Suppressor macrophage (primary cell): ENCODE measurements at regions not wholly inside any gene's neighbourhood (a gene's known extent, or its start where the extent isn't known, plus 50 kb on each side); places are given as distances from the start of the nearest gene placed in this dataset.

Experiments used
- DNase-seq, 4 experiments: peaks; one replicate each; pipeline ENCODE4 v3.0.0-alpha.2; 2020 to 2022

DNA sequence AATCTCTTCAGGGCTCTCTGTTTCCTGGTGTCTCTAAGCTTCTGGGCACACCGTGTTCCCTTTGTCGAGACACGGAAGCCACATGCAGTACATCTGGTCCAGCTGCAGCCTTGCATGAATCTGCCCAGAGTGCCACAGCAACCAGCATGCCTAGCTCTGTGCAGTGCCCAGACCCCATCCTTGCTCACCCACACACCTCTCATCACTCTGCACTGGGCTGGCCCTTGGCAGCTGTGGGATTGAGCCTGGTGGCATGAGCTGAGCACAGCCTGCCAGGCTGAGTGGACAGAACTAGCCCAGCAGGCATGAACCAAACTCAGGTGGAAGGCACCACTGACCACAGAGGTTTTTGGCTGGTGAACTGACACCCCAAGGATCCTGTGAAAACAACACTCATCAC is 279.9 kb downstream of the ATXN7L3B start:
- DNase-seq: no peak

DNA sequence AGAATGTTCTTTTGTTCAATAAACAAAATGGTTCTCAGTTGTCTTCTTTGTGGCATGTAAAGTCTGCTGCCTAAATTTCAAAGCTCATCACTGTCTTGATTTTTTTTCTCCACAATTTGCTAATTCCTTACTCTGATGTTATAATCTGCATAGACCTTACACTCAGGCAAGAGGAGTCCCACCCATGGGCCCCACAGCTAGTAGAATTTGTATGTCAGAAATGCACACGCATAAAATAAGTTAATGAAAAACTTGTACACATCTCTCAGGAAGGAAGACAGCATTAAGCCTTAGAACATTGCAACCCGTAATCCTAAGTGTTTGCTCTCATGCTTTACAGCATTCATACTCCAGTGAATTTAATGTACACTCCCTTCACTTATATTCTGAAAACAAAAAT is 280.8 kb downstream of the ATXN7L3B start:
- no peak for DNase-seq

DNA sequence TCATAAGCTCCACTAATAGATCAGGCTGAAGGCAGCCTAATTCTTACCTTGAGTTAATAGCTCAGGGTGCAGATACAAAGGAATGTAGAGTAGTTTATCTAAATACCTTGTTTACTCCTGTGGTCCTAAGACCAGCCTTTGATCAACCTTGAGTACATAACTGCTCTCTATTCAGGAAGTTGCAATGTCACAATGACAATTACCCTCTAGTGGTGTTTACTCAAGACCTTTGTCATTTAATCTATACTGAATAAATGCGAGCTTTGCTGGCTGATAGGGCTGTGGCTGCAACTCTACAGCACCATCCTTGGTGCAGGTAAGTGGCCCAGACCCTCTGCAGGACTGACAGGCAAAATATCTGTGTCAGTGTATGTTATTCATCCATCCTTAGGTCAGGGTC is 282.7 kb downstream of the ATXN7L3B start:
- no peak for DNase-seq

DNA sequence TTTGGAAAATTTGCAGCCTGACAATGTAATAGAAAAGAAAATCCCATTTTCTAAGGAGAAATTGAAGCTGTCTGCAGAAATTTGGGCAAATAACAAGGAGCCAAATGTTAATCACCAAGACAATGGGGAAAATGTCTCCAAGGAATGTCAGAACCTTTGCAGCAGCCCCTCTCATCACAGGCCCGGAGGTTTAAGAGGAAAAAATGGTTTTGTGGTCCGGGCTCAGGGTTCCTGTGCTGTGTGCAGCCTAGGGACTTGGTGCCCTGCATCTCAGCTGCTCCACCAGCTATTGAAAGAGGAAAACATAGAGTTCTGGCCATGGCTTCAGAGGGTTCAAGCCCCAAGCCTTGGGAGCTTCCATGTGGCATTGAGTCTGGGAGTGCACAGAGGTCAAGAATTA is 298.9 kb downstream of the ATXN7L3B start:
- DNase-seq: no peak

DNA sequence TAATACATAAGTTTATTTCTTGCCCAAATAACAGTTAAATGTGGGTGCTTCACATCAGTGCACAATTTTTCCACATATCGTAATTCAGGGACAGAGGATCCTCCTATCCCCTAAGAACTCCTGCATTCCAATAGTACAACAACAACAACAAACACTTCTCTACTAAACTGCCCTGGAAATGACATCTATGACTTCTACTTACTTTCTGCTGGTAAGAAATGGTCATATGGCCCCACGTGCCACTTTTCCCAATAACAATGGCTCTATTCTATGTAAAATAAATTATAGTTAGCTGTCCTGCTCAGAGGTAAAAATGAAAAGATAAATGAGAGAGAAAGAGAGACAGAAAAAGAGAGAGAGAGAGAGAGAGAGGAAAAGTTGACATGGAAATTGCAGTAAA is 308.5 kb downstream of the ATXN7L3B start:
- DNase-seq: no peak

DNA sequence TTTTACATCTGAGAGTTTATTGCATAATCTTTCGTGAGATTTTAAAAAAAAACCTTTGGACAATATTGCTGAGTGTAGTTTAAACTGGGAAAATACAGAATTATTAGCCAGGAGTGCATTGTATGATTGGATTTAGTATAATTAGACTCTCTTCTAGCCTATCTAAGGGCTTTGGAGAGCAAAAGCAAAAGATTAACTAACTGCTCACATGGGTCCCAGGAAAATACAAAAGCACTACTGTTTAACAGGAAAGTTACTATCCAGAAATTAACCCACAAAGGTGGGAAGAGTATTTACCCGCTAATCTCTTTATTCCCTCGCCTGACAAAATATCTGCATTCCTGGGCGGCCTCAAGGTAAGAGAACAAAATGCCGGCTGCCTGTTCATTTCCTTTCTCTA is 309.5 kb downstream of the ATXN7L3B start:
- DNase-seq: no peak

DNA sequence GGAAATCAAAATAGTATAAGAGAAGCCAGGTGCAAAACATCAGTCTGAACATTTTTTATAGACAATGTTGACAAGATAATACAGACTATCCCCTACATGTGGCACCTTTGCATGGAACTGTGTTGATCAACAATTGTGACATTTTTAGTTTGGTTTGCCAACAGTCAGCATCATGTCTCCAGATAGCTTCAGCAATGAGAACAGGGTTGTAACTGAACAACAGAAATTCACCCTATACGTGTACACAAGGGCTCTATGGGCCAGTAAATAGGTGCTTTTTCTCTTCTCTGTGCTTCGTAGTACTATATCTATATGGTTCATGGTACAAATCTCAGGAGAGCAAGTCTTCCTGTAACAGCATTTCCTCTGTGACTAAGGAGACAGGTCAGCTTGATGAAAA is 310.4 kb downstream of the ATXN7L3B start:
- DNase-seq: no peak

DNA sequence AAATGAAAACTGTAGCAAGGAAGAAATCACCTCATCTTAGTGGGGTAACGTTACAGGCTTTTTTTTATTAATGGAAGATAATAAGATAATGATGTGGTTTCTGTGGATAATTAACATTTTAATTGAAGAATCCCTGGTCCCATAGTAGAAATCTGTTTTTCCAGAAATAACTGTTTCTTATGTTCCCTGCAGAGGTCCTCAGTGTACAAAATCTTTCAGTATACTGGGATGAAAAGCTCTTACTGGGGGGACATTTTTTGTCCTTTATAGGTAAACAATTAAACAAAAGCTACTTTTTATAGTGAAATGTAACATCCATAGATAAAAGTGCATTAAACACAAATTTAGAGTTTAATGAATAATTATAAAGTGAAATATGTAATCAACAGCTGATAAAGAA is 312.2 kb downstream of the ATXN7L3B start:
- no peak for DNase-seq

DNA sequence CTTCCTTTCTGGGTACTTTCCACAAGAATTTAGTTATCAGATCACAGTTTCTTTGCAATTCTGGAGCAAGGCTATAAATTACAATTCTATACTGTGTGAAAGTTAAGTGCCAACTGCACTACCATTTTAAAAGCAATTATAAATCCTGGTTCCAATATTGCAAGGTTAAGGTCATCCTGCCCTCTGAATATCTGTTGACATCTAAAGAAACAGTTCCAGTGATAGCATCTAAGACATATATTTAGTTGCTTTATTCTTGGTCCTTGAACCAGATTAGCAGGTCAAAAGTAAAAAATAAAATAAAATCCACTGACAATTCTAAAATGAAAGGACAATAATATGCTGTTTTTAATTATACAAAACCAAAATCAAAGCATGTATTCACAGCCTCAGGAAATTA is 334.2 kb downstream of the ATXN7L3B start:
- no peak for DNase-seq

DNA sequence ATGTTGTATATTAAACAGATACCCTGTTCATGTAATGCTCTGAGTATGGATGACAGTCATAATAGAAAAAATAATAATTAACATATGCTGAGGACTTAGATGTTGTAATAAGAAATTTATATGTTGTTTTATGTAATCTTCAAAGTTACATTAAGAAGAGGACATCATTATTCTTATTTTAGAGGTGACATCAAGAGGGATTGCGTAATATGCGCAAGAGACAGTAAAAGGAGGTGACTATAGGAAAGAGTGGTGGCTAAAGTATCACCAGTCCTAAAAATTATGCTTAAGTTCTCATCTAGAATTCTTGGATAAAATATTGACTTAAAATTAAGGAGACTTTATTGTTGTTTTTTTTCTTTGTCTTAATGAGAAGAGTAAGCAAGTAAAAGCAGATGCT is 323.9 kb downstream of the KCNC2 start:
- no peak for DNase-seq

DNA sequence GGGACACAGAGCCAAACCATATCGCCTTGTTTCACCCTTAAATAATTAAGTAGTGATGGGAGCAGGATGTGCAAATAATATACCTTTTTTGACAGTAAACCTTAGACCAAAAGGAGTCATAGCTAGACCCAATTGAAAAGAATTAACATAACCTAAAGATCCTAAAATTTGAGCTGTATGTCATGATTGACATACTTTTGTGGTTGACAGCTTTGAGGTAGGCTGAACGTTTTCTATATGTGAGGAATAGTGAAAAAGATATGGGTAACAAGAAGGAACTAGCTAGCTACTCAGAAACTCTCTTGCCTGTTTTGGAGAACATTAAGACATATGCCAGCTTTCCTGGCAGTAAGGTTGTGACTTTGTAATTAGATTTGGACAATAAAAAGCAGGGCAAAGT is 320.6 kb downstream of the KCNC2 start:
- no peak for DNase-seq

DNA sequence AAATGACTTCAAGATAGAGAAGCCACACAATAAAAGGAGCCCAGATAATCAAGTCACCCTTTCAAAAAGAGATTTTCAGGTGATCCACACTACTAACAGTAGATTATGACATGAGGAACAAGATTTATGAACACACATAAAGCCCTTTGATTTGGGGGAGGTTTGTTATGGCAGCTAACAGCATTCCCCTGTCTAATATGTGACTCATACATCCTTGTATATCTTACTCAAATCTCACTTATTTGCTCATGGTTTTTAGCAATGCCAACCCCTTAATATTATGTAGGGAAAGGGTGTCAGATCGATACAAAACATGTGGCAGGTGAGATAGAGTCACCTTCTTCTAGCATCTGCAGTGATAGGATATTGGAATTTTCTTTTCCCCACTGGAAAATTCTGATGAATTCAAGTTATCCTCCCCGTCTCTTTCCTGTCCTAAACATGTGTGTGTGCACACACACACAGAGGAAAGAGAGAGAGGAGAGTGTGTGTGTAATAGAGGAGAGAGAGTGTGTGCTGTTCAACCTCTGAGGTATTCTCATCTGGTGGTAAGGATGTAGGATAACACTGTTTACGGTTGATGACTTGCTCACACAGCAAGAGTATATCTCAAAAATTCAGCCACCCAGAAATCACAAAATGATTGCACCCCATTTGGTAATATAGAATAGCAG is 319.9 kb downstream of the KCNC2 start:
- DNase-seq: no peak

DNA sequence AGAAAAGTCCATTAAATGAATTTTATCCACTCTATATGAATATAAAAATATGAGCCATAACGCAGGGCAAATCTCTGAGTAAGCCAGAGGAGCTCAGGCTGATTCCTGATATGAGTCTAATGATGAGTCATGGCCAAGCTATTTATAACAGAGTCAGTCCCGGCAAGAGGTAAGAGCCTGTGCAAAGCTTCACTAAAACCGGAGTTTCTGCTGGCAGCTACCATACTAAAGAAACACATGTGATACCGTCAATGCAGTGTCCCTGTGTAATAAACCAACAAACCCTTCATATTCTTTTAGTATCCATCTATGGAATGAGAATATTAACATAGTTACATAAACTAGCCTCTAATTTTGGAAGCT is 319.4 kb downstream of the KCNC2 start:
- DNase-seq: no peak

DNA sequence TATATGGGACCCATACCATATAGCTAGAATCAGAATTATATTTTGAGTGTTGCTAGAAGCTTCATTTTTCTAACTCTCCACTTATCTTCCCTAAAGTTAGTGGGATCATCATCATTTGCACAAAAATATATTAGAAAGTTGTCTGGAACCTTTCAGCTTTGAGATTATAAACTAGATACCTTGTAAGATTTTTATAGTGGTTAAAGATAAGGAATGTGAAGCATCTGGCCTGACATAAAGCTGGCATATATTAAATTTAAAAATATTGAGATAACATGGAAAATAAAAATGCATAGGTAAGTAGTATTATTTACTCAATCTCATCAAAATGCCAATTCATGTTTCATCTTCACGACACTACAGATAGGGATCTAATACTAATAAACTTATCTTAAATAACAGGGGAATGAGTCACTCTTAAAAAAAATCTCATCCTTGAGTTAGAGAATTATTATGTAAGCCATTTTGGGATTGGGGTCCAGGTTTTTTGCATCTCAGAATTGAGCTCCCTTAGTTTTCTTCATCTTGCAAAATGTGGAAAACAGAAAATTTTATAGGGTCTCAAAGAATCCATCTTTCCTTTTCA is 318.5 kb downstream of the KCNC2 start:
- no peak for DNase-seq

DNA sequence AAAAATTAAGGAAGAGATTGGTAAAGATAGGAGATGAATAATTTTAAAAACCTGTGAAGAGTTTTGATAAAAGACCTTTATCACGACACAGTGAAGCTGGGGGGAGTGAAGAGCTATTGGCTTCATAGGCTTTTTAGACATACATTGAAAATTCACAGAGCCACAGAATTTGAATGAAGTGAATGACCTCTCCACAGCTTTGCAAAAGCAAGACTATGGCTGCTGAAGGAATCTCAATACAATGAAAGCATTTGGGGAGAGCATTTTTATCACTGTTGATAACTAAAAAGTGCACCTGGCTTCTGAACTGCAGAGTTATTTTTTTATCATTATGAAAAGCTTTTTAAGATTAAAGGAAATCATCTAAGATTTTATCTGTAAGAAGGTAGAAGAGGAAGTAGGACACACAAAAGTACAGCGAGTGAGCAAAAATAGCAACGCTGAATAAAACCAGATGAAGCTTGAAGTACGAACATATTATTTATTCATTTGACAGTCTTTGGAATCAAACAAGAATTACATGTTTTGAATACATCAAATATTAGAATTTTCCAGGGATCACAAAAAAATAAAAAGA is 317.5 kb downstream of the KCNC2 start:
- no peak for DNase-seq

DNA sequence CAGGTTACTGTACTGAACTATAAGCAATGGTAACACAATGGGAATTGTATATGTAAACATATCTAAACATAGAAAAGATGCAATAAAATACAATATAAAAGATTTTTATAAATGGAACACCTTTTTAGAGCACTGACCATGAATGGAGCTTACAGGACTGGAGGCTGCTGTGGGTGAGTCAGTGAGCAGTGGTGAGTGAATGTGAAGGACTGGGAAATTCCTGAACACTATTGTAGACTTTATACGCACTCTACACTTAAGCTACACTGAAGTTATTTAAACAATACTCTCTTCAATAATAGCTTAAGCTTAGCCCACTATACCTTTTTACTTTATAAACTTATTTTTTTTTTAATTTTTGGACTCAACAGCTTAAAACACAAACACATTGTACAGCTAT is 313.5 kb downstream of the KCNC2 start:
- no peak for DNase-seq

DNA sequence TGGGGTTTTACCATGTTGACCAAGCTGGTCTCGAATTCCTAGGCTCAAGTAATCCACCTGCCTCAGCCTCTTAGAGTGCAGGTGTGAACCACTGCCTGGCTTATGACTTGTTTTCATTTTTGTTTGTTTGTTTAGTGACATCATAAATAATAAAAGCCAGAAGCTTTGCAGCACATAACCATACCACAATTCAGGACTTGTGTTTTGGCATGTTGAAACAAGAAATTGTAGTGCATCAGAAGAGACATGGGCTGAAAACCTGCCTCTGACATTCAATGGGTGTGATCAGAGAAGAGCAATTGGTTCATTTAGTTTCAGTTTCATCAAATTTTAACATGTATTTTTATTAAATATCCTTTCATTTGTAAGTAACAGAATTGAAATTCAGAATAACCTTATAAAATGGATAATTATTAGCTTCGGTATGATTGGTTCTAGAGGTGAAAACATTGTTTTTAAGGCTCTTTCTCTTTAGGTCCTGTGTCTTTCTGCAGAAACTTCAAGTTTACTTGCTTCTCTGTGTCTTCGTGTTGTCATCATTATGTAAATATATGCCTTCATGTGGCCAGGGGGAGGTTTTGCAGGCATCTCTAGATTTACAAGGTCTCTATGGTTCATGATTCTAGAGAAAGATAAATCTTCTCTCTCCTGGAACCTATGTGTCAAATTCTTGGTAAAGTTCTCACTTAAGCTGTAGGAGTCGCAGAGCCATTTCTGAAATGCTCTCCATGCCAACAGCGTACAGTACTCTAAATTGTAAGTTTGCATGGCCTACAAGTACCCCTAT is 312.0 kb downstream of the KCNC2 start:
- no peak for DNase-seq

DNA sequence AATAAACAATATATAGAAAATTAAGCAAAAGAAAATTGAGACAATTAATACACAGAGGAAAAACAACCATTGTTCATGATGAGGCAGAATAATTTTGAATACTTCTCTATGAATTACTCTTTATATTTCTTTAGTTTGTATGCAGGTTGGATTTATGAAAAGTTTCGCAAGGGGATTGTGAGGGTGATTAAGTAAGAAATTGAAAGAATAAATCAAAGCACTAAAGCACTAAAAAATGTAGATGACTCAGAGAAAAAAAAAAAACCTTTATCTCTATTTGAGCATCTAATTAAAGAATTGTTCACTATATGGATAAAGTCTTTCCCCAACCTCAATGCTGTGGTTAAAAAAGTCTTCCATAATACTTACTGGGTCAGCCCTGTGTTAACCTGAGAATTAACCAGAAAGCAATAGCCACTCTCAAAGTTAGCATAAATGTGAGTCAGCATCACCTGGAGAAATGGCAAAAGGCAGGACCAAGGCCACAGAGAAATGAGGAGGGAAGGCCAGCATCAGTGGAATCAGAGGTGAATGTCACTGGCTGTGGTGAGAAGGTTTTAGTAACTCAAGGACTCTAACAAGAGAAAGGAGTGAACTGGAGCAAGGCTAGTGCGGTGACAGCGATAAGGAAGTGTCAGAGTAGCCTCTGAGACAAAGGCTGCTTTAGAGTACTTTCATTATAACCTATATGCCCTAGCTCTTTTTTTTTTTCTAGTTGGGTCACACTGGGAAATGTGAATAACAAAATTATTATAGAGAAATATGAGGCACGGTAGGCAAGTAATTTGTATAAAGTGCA is 310.4 kb downstream of the KCNC2 start:
- no peak for DNase-seq

DNA sequence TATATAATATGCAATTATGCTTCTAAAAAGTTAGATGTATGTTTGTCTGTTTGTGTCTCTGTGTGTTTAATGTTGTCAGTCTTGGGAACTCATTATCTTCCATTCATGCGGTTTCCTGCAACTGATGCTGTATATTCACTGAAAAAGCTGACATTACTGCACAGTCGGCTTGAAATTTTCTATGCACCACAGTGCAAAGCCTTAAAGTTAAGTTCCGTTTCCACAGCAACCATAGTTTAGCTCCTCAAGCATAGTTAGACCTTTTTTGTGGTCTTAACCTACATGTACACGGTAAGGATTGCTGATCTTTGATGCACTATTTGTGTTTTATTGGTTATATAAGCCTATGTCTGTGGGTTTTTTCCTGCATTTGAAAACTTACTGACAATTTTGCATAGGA is 309.4 kb downstream of the KCNC2 start:
- no peak for DNase-seq

DNA sequence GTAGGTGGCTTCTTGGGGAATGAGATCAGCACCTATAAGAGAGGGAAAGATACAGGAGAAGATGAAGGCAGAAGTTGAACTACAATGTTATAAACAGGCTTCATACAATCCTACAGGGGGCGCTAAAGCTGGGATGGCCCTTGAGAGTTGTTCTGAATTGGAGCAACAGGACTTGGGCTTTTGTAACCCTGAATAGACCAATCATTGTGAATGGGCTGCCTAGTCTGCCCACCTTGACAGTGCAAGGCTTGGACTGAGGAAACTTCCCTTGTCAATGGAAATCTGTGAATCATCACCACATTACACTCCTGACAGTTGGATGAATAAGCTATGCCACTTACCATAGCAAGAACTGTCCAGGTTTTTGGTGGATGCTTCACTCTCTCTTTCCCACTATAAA is 306.1 kb downstream of the KCNC2 start:
- peak in 3 of 4 experiments; percentile 1 to 6 (median 4) for DNase-seq

DNA sequence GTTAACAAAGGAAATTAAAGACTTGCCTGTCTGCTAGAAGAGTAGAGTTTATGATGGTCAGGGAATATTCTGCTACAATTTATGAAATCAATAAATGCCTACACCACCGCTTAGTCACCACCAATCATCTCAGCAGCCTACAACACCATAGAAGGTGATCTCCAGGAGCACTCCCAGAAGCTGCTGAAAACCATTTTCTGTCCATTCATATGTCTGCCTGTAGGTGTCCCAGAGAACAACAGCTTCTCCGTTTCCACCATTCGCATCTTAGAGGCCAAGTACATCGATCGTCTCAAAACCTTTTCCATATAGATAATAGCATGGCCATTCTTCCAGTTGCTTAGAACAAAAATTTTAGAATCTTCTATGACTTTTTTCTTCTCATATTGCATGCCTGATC is 303.4 kb downstream of the KCNC2 start:
- DNase-seq: no peak

DNA sequence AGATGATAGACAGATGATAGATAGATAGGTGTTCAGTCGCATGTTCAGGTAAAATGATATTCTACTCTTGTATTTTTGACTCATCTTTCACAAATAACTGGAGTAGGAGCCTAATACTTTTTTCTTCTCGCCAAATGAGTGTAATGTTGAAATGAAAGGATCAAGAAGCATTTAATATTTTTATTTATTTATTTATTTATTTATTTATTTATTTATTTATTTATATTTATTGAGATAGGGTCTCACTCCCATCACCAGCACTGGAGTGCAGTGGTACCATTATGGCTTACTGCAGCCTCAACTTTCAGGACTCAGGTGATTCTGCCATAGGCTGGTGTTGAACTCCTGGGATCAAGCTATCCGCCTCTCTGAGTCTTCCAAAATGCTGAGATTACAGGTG is 298.8 kb downstream of the KCNC2 start:
- no peak for DNase-seq

DNA sequence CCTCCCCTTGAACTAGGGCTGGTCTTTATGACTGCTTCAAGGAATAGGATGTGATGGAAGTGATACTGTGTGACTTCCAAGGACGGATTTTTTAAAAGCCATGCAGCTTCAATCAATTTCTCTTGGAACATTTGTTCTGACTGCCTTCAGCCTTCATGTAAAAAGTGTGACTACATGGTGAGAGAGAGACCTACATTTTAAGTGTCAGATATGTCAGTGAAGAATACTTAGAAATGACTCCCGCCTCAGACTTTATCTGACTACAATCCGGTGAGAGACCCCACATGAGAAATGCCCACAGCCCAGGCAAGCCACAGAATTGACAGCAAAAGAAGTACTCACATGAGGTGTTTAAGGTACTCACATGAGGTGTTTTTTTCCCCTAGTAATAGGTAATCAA is 295.3 kb downstream of the KCNC2 start:
- no peak for DNase-seq
